ENCODE measurements at regions not wholly inside any gene's neighbourhood (a gene's known extent, or its start where the extent isn't known, plus 50 kb on each side); places are given as distances from the start of the nearest gene placed in this dataset.

GRCh38 chr10:128596906-128597305 is 470.7 kb upstream of the MKI67 start:
- no peak for DNase-seq

DNA sequence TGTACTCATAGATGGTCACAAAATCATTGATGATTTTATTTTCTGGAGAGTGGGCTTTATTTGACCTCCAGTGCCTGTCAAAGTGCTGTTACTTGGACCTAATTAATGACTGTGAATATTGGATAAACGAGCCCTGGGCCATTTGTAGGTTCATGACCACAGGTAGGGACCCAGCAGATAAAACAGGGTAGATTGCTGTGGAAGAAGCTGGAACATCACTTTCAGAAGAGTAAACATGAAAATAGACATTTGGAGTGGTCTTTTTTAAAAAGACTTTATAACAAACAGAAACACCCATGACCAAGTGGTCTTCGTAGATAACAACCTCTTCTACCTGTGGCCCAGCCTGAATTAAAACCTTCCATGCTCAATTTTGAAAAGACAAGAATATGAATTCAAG is 472.8 kb upstream of the MKI67 start:
- no peak for DNase-seq

DNA sequence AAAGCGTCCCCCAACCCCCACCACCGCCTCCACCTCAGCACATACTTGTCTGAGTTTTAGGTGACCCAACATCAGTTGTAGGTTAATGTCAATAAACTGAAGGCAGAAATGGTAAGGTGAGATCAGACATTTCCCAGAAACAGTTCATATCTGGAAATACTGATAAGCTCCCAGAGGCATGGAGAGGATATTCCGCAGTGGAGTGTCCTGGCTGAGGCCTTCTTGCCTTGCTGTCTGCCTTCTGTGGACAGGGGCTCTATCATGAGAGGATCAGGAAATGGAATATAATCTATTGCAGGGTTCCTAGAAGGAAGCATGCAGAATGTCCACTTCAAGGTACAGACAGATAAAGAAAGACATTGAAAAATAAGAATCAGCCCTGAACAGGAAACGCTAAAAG is 473.3 kb upstream of the MKI67 start:
- DNase-seq: no peak

DNA sequence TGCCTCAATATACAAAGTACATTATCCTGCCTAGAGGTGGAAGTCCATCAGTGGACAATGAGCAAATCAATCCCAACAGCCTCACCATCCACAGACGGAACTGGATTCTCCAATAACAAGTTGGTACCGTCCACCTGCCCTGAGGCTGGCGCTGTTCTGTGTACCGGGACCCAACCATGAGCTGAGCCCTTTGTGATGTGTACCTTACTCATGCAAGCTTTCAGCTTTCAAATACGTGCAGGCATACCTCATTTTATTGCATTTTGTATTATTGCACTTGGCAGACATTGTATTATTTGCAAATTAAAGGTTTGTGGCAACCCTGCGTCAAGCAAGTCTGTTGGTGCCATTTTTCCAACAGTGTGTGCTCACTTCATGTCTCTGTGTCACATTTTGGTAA is 476.0 kb upstream of the MKI67 start:
- no peak for DNase-seq

DNA sequence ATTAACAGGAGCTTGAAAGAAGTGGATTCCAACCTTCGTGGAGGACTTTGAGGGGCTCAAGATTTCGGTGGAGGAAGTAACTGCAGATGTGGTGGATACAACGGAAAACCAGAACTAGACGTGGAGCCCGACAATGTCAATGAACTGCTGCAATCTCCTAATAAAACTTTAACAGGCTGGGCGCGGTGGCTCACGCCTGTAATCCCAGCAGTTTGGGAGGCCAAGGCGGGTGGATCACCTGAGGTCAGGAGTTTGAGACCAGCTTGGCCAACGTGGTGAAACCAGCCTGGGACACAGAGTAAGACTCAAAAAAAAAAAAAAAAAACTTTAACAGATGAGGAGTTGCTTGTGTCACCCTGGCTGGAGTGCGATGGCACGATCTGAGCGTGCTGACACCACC is 477.8 kb upstream of the MKI67 start:
- DNase-seq: no peak

DNA sequence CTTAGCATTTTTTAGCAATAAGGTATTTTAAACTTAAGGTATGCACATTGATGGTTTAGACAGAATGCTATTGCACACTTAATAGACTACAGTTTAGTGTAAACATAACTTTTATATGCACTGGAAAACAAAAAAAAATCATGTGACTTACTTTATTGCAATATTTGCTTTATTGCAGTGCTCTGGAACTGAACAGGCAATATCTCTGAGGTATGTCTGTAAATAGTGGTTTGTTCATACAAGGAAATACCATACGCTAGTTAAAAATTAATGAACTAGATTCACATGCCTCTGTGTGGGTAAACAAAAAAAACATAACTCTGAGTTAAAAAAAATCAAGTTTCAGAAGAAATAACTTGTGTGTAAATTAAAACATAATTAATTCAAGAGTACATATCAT is 479.0 kb upstream of the MKI67 start:
- DNase-seq: no peak

DNA sequence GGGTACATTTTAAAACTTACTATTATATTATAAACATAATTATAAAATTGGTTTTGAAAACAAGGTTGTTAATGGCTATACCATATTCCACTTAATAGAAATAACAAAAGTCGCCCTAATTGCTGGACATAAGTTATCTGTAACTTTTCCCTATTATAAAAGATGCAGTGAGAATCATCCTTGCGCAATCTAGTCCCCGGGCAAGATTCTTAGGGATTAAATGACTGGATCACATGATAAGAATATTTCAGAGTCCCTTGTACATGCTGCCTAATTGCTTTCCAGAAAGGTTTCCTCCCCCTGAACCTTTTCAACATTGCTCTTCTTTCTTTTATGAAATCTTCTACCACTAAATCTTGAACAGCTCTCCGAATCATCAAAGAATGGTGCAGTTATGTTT is 479.8 kb upstream of the MKI67 start:
- DNase-seq: no peak

GRCh38 chr10:128608791-128609190 is 482.6 kb upstream of the MKI67 start:
- DNase-seq: no peak

GRCh38 chr10:128609460-128609859 is 483.2 kb upstream of the MKI67 start:
- DNase-seq: no peak

DNA sequence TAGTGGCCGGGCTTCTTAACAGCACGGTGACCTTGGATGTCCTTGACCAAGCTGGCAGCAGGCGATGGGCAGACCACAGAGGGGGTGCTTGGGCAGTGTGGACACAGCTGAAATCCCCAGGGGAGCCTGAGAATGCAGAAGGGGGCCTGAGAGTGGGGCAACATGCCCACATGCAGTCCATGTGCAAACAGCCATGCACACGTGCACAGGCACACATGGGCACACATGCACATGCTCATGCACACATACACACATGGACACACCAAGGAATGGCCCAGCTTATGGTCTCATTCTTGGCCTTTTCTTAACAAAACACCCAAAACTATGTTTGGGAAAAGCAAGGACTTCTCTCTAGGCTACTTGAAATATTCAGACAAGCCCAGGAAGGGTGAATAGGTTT is 483.9 kb upstream of the MKI67 start:
- no peak for DNase-seq

GRCh38 chr10:128612195-128612594 is 486.0 kb upstream of the MKI67 start:
- DNase-seq: no peak

GRCh38 chr10:128612631-128613030 is 486.4 kb upstream of the MKI67 start:
- no peak for DNase-seq

- no peak for DNase-seq
These were observed 487.9 kb upstream of the MKI67 start for GRCh38 chr10:128614016-128614605.

GRCh38 chr10:128614802-128615553 is 488.8 kb upstream of the MKI67 start:
- no peak for DNase-seq

GRCh38 chr10:128617532-128617931 is 491.3 kb upstream of the MKI67 start:
- no peak for DNase-seq

- no peak for DNase-seq
These were observed 496.5 kb upstream of the MKI67 start for GRCh38 chr10:128622706-128623105.

DNA sequence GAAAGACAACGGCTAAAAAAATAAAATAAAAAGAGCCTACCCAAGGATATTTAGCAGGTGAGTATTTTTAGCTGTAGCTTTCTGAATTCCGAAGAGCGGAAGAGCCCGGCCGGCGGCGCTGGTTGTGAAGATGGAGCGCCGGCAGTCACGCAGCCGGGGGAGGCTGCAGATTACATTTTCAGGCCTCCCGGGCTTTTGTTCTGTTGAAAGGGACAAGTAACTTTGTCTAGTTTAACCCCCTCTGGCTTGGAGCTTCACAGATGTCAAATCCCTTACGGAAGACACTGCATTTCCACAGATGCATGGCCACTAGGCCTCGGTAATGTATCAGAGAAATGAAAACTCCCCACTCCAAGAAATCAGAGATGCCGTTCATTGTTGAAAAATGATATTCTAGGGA is 497.6 kb upstream of the MKI67 start:
- no peak for DNase-seq

DNA sequence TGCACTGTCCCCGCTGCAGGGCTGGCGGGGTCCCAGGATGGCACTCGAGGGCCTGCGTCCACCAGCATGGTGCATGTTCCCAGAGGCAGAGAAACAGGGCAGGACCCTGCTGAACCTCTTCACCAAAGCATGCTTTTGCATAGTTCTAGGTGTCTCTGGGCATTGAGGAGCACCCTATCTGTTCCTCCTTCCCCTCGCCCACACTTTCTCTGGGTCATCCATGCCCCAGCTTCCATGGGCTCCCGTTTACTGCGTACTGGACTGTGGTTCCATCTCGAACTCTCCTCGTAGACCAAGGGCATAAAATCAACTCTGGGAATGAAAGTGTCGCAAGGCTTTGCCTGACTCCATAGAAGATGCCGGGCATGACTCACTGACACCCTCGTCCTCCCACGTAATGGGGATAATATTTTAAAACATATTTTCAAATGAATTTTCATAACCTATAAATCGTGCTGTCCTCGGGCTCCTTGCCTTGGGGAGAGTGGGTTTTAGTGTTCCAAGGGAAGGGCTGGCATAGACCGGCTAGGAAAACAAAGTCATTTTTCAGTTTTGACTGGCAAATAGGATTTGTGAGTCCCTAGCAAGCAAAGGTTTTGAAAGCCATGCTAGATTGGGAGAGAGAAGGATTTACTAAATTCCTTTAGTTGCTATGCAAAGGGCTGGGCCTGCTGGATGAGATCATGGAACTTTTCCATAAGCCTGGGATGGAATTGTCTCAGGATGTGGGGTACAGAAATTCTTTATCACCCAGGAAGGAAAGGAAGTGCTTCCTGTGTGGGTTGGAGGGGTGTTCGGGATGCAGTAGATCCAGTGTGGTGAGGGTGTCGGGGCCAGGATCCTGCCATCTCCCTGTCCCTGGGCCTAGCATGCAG is 498.7 kb upstream of the MKI67 start:
- DNase-seq: no peak

DNA sequence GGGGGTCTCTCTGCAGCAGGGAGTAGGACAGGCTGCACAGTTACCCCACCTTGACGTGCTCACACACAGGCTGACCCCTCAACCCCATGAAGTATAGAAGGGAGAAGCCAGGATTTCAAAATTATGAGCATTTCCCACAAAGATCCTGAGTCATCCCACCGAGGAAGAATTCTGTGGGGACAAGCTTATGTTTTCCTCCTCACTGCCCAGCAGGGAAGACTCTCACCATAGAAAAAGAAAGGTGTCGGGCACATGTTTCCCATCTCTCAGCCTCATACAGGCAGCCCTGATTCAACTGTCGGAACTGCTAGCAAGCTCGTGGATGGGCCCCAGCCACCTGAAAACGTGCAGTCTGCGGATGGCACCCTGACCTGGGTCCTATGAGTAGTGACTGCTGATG is 499.7 kb upstream of the MKI67 start:
- no peak for DNase-seq

- DNase-seq: no peak
These were observed 500.3 kb upstream of the MKI67 start for GRCh38 chr10:128626397-128627000.

- no peak for DNase-seq
These were observed 501.6 kb upstream of the MKI67 start for GRCh38 chr10:128627811-128628210.

DNA sequence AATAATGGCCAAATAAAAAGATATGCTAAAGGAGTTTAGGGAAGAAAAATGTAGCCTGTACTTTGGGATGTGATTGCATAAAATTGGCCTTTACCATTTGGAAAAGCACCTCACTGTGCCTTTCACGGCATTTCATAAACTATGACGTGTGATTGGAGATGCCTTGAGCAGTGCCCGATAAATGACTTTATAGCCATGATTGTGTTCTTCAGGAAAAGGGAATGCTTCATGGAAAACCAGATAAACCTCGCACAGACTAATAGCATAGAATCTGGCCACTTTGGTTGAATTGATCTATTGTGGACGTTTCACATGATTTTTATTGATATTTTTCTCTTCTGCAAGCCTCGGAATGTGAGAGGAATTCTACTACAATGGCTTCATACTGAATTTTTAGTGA is 502.0 kb upstream of the MKI67 start:
- DNase-seq: no peak
